AG04450 (cell line): ENCODE measurements at regions not wholly inside any gene's neighbourhood (a gene's known extent, or its start where the extent isn't known, plus 50 kb on each side); places are given as distances from the start of the nearest gene placed in this dataset.

Source experiments
- CTCF ChIA-PET: fragments of 300-600, 350-600 bp; formaldehyde crosslinking; extraction: SDS; loops from one replicate; lab custom pipeline; 2022; ENCODE audit warnings: antibody characterized with exemption, inconsistent platforms; lab: Charles Lee
- POLR2A ChIA-PET: fragments of 350-600 bp; formaldehyde crosslinking; extraction: SDS; loops from one replicate; lab custom pipeline; 2021; ENCODE audit warnings: antibody characterized with exemption, inconsistent platforms; lab: Yijun Ruan, JAX
- DNase-seq: peaks from one replicate; pipeline ENCODE4 v3.0.0-alpha.2; 2011; ENCODE audit warnings: low read depth, low spot score
- H3K27ac ChIP-seq: one replicate; pipeline ENCODE4 v1.5.1; 2012; ENCODE audit warnings: low read depth, low read length, control low read depth
- H3K27me3 ChIP-seq: one replicate; pipeline ENCODE4 v1.6.0; 2012; ENCODE audit warnings: low read length; ENCODE audit not compliant: control insufficient read depth, insufficient read depth
- H3K4me3 ChIP-seq: 2 replicates; pipeline ENCODE4 v1.5.1; 2011; ENCODE audit warnings: mild to moderate bottlenecking, low read depth, low read length, control low read depth
- H3K9me3 ChIP-seq: 2 replicates; pipeline ENCODE4 v1.5.1; 2012; ENCODE audit warnings: low read length; ENCODE audit not compliant: control insufficient read depth, insufficient read depth
- CTCF ChIP-seq: IDR thresholded peaks from 2 replicates; pipeline ENCODE4 v1.5.1; 2011; ENCODE audit warnings: low read depth, low read length, control low read depth, inconsistent platforms

GRCh38 chr9:74125941-74126340 lies 371.2 kb upstream of the RORB start:
- ChIA-PET CTCF (no interaction called here), POLR2A (no interaction called here)
- DNase-seq: no peak
- Histone ChIP-seq H3K4me3 (no peak overlapping the region), H3K27me3 (no peaks in the 10 kb centered on the region), H3K27ac (no peak overlapping the region), H3K9me3 (peaks cover 2% of the 10 kb centered on the region)
- no peak for TF ChIP-seq CTCF

GRCh38 chr9:74132986-74133385 lies 364.1 kb upstream of the RORB start:
- ChIA-PET CTCF (interaction anchor here (0.5 kb wide), 1 partner anchor 1276 kb away, joined by 3 read pairs; no protein-coding TSS in a partner anchor), POLR2A (no interaction called here)
- Histone ChIP-seq H3K27me3 (no peaks in the 10 kb centered on the region), H3K4me3 (no peak overlapping the region), H3K9me3 (peaks cover 9% of the 10 kb centered on the region), H3K27ac (no peak overlapping the region)
- DNase-seq: no peak
- TF ChIP-seq CTCF: no peak

GRCh38 chr9:74133921-74134320 lies 363.2 kb upstream of the RORB start:
- no peak for TF ChIP-seq CTCF
- no peak for DNase-seq
- H3K27ac ChIP-seq: no peak overlapping the region
- no peaks in the 10 kb centered on the region for H3K27me3 ChIP-seq
- ChIA-PET POLR2A (no interaction called here), CTCF (no interaction called here)
- no peak overlapping the region for H3K4me3 ChIP-seq
- peaks cover 9% of the 10 kb centered on the region for H3K9me3 ChIP-seq

GRCh38 chr9:74138182-74138581 lies 359.0 kb upstream of the RORB start:
- no peak overlapping the region for H3K4me3 ChIP-seq
- ChIA-PET CTCF (no interaction called here), POLR2A (no interaction called here)
- no peak overlapping the region for H3K27ac ChIP-seq
- no peak for DNase-seq
- peaks cover 6% of the 10 kb centered on the region for H3K9me3 ChIP-seq
- H3K27me3 ChIP-seq: no peaks in the 10 kb centered on the region
- no peak for TF ChIP-seq CTCF

- Histone ChIP-seq H3K27me3 (no peaks in the 10 kb centered on the region), H3K4me3 (no peak overlapping the region)
- CTCF ChIA-PET: no interaction called here
These were observed 357.0 kb upstream of the RORB start for GRCh38 chr9:74140141-74140540.

More at GRCh38 chr9:74140141-74140540, 357.0 kb upstream of the RORB start:
- no peak for TF ChIP-seq CTCF
- no peak overlapping the region for H3K27ac ChIP-seq
- POLR2A ChIA-PET: no interaction called here
- no peak for DNase-seq
- H3K9me3 ChIP-seq: no peaks in the 10 kb centered on the region
